Upper lobe of left lung (tissue), 6 donors: ENCODE measurements at regions not wholly inside any gene's neighbourhood (a gene's known extent, or its start where the extent isn't known, plus 50 kb on each side); places are given as distances from the start of the nearest gene placed in this dataset.

Source experiments
- ATAC-seq, 2 donors: fragments of 200-7000 bp; cut with Tn5 transposase; one replicate each; pipeline ENCODE4 v1.9.1; 2022; ENCODE audit warnings: mild to moderate bottlenecking in 2 of 2, moderate library complexity in 2 of 2; ENCODE audit not compliant: low FRiP score in 2 of 2
- DNase-seq, 2 donors: peaks; one replicate each; pipeline ENCODE4 v3.0.0-alpha.2; 2019 to 2020
- H3K27ac ChIP-seq, 4 donors: fragments of 200-600 bp; sonication (generic); one replicate each; pipeline ENCODE4 v1.5.1; 2016 to 2019
- H3K27me3 ChIP-seq, 4 donors: fragments of 200-600 bp; sonication (generic); one replicate each; pipeline ENCODE4 v1.5.1; 2017 to 2019
- H3K36me3 ChIP-seq, 4 donors: fragments of 200-600 bp; sonication (generic); one replicate each; pipeline ENCODE4 v1.5.1; 2016 to 2019
- H3K4me1 ChIP-seq, 4 donors: fragments of 200-600 bp; sonication (generic); one replicate each; pipeline ENCODE4 v1.5.1; 2018 to 2019
- H3K4me3 ChIP-seq, 4 donors: fragments of 200-600 bp; sonication (generic); one replicate each; pipeline ENCODE4 v1.5.1; 2017 to 2019; ENCODE audit warnings: mild to moderate bottlenecking in 2 of 4, moderate library complexity in 1 of 4
- H3K9me3 ChIP-seq, 4 donors: fragments of 200-600 bp; sonication (generic); one replicate each; pipeline ENCODE4 v1.5.1; 2018 to 2019
- EP300 ChIP-seq, 4 donors: sonication (generic); formaldehyde crosslinking; IDR thresholded peaks; one replicate each; pipeline ENCODE4 v1.5.1; 2017; ENCODE audit warnings: antibody characterized with exemption in 4 of 4, control low read depth in 2 of 4
- POLR2A ChIP-seq, 4 donors: fragments of 450-650 bp; IDR thresholded peaks; one replicate each; pipeline ENCODE4 v1.5.1; 2016 to 2017; ENCODE audit warnings: antibody characterized with exemption in 4 of 4, mild to moderate bottlenecking in 2 of 4
- POLR2AphosphoS5 ChIP-seq, 2 donors: sonication (generic); formaldehyde crosslinking; IDR thresholded peaks; one replicate each; pipeline ENCODE4 v1.5.1; 2017; ENCODE audit warnings: antibody characterized with exemption in 2 of 2
- WGBS, 2 donors: methylation state at CpG; one replicate each; pipeline ENCODE4 v1.1.5; 2017 to 2018; 5-methylcytosine and 5-hydroxymethylcytosine counted together
- TF ChIP-seq, protein P1 (sequence below), 6 experiments: fragments of 450-650 bp in 4 of 6; fragments of 200-600 bp in 2 of 6; sonication (generic) in 2 of 6; IDR thresholded peaks; one replicate each; pipeline ENCODE4 v1.5.1; 2016 to 2019; ENCODE audit warnings: antibody characterized with exemption in 6 of 6
- donor health status: DM: no; HTN: no; CAD: no; lungs with moderate emphysema.
- donor health status: DM: no; HTN: yes; CAD: no; lungs with severe emphysema.

DNA sequence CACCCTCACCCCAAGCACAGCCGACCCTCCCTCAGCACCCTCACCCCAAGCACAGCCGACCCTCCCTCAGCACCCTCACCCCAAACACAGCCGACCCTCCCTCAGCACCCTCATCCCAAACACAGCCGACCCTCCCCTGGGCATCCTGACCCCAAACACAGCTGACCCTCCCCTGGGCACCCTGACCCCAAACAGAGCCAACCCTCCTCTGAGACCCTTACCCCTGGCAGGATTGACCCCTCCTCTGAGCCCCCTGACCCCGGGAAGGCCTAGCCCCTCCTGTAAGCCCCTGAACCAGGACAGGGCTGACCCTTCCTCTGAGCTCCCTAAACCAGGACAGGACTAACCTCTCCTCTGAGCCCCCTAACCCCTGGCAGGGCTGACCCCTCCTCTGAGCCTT is 84.4 kb upstream of the RAB6C start:
- 83 to 92% methylated on average over 4 to 5 of the region's 5 CpGs for WGBS, 2 donors

GRCh38 chr2:129895526-129896082 is 83.9 kb upstream of the RAB6C start:
- Histone ChIP-seq H3K4me1 (no peaks in the 10 kb centered on the region), H3K27ac (no peak overlapping the region), H3K36me3 (no peaks in the 10 kb centered on the region), H3K9me3 (no peaks in the 10 kb centered on the region), H3K27me3 (no peaks in the 10 kb centered on the region), H3K4me3 (no peak overlapping the region)
- no peak for ATAC-seq
- TF ChIP-seq EP300 (IDR thresholded peaks at IDR 0.05) (no peak), POLR2AphosphoS5 (IDR thresholded peaks at IDR 0.05) (no peak), POLR2A (IDR thresholded peaks at IDR 0.05) (no peak)
- TF ChIP-seq, protein P1, sequence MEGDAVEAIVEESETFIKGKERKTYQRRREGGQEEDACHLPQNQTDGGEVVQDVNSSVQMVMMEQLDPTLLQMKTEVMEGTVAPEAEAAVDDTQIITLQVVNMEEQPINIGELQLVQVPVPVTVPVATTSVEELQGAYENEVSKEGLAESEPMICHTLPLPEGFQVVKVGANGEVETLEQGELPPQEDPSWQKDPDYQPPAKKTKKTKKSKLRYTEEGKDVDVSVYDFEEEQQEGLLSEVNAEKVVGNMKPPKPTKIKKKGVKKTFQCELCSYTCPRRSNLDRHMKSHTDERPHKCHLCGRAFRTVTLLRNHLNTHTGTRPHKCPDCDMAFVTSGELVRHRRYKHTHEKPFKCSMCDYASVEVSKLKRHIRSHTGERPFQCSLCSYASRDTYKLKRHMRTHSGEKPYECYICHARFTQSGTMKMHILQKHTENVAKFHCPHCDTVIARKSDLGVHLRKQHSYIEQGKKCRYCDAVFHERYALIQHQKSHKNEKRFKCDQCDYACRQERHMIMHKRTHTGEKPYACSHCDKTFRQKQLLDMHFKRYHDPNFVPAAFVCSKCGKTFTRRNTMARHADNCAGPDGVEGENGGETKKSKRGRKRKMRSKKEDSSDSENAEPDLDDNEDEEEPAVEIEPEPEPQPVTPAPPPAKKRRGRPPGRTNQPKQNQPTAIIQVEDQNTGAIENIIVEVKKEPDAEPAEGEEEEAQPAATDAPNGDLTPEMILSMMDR (IDR thresholded peaks at IDR 0.05), result no peak
- DNase-seq, result no peak
- WGBS, 2 donors, result 82 to 93% methylated on average over 2 of the region's 2 CpGs

More for the DNA sequence above, 84.4 kb upstream of the RAB6C start:
- H3K27ac ChIP-seq, result no peak overlapping the region
- no peak for TF ChIP-seq POLR2AphosphoS5 (IDR thresholded peaks at IDR 0.05)
- TF ChIP-seq, protein P1 (IDR thresholded peaks at IDR 0.05), result no peak
- TF ChIP-seq EP300 (IDR thresholded peaks at IDR 0.05), result no peak
- TF ChIP-seq POLR2A (IDR thresholded peaks at IDR 0.05), result no peak
- H3K9me3 ChIP-seq, result no peaks in the 10 kb centered on the region
- no peaks in the 10 kb centered on the region for H3K27me3 ChIP-seq
- no peaks in the 10 kb centered on the region for H3K36me3 ChIP-seq
- no peaks in the 10 kb centered on the region for H3K4me1 ChIP-seq
- DNase-seq, result no peak
- H3K4me3 ChIP-seq, result no peak overlapping the region
- ATAC-seq, result no peak

DNA sequence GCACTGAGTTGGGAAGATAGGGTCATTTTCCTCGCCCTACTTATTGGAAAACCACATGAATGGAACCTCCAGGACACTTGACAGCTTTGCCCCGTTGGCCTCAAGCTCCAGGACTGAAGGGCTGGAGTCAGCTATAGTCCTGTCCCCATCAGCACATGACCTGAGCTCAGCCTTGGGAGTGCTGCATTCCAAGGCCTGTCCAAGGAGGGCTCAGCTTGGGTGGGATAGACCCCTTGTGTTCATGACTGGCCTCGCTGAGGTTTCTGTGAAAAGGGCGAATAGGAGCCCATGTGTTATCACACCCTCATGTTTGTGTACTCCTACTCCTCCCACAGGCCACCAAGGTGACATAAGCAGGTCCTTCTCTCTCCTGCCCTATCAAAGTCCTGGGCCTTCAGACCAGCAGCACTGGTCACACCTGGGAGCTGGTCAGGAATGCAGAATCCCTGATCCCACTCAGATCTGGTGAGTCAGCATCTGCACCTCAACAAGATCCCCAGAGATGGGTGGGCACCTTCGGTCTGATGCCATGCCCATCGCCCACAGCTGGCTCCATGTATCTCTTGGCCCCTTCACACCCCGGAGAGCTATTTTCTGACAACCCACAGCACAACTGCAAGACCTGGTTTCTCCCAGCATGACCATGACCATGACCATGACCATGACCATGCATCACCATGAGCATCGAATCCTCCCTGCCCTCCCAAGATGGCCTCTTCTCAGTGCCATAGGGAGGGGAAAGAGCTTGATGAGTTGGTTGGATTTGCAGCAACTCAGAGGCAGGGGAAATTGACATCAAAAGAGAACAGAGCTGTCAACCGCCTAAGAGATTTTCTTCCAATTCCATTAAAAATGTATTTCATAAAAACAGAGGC is 83.0 kb upstream of the RAB6C start:
- DNase-seq (no peak), ATAC-seq (peak in 1 of 2 donors; percentile 27)
- TF ChIP-seq POLR2AphosphoS5 (IDR thresholded peaks at IDR 0.05) (no peak), POLR2A (IDR thresholded peaks at IDR 0.05) (no peak)
- no peak overlapping the region for H3K4me3 ChIP-seq
- H3K27me3 ChIP-seq, result no peaks in the 10 kb centered on the region
- no peaks in the 10 kb centered on the region for H3K36me3 ChIP-seq
- no peaks in the 10 kb centered on the region for H3K4me1 ChIP-seq
- H3K9me3 ChIP-seq, result no peaks in the 10 kb centered on the region
- H3K27ac ChIP-seq, result no peak overlapping the region
- WGBS, 2 donors, result 78 to 82% methylated on average over 4 to 9 of the region's 9 CpGs

GRCh38 chr2:129901754-129902415 is 77.6 kb upstream of the RAB6C start:
- Histone ChIP-seq H3K27ac (no peak overlapping the region), H3K27me3 (no peaks in the 10 kb centered on the region), H3K9me3 (no peaks in the 10 kb centered on the region), H3K36me3 (no peaks in the 10 kb centered on the region), H3K4me3 (no peak overlapping the region), H3K4me1 (no peaks in the 10 kb centered on the region)
- DNase-seq (no peak), ATAC-seq (peak in 1 of 2 donors; percentile 28)
- TF ChIP-seq POLR2AphosphoS5 (IDR thresholded peaks at IDR 0.05), result no peak
- 79 to 85% methylated on average over 3 of the region's 3 CpGs for WGBS, 2 donors

DNA sequence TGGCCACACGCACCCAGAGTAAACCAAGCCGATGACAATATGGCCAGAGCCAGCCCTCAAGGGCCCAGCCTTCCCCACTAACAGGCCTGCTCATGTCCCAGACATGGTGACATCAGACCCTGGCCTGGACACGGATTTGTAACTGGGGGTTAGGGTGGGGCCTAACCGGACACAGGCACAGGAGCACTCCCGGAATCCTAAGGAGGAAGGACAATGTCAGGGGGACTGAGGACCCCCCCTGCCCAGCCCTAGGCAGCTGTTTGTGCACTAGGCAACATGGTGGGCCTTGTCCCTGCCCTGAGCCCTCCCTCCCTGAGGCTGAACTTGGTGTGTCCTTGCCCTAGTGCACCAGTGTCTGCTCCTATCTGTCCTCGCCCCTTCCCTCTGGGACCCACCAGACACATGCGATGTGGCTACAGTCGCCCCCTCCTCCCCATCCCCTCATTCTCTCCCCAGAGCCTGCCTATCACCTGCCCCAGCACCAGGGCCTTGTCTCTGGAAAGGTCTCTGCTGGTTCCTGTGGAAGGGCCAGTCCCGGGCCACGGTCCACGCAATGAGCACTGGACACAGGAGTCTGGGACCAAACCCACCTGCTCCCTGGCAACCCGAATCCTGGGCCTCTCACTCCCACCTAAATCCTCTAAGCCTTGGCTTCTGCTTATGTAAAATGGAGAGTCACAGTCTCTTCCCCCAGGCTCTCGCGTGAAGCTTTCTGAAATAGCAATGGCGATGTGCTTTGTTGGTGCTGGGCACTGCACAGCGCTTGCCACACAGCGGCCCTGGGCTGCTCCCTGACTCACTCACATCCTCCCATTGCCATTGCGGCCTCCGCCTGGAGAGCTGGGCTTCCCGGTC is 76.5 kb upstream of the RAB6C start:
- H3K27me3 ChIP-seq, result no peaks in the 10 kb centered on the region
- ATAC-seq, result peak in 1 of 2 donors; percentile 53
- no peak overlapping the region for H3K27ac ChIP-seq
- H3K36me3 ChIP-seq, result no peaks in the 10 kb centered on the region
- H3K4me1 ChIP-seq, result no peaks in the 10 kb centered on the region
- WGBS, 2 donors, result 90 to 92% methylated on average over 19 to 20 of the region's 20 CpGs
- no peak overlapping the region for H3K4me3 ChIP-seq
- TF ChIP-seq, protein P1 (IDR thresholded peaks at IDR 0.05), result no peak
- TF ChIP-seq EP300 (IDR thresholded peaks at IDR 0.05) (no peak), POLR2AphosphoS5 (IDR thresholded peaks at IDR 0.05) (no peak), POLR2A (IDR thresholded peaks at IDR 0.05) (no peak)
- DNase-seq, result no peak
- H3K9me3 ChIP-seq, result no peaks in the 10 kb centered on the region
